Hepatocyte (in vitro differentiated cells): ENCODE measurements at regions not wholly inside any gene's neighbourhood (a gene's known extent, or its start where the extent isn't known, plus 50 kb on each side); places are given as distances from the start of the nearest gene placed in this dataset.

ENCODE experiments used
- DNase-seq: peaks from one replicate; pipeline ENCODE4 v3.0.0-alpha.2; 2016; ENCODE audit warnings: low spot score
- H2AFZ ChIP-seq: fragments of 200-600 bp; sonication (generic); 2 replicates; pipeline ENCODE4 v1.6.0; 2016; ENCODE audit warnings: antibody characterized with exemption, mild to moderate bottlenecking
- H3K27ac ChIP-seq: fragments of 200-600 bp; sonication (generic); 2 replicates; pipeline ENCODE4 v1.5.1; 2016; ENCODE audit warnings: mild to moderate bottlenecking
- H3K27me3 ChIP-seq: fragments of 200-600 bp; sonication (generic); 2 replicates; pipeline ENCODE4 v1.6.1; 2016
- H3K36me3 ChIP-seq: fragments of 200-600 bp; sonication (generic); replicated peaks from 2 replicates; pipeline ENCODE4 v1.5.1; 2016; ENCODE audit warnings: low read depth; ENCODE audit not compliant: insufficient read depth
- H3K4me1 ChIP-seq: fragments of 200-600 bp; sonication (generic); 2 replicates; pipeline ENCODE4 v1.5.1; 2016; ENCODE audit warnings: mild to moderate bottlenecking, moderate library complexity; ENCODE audit not compliant: insufficient read depth
- H3K4me2 ChIP-seq: fragments of 200-600 bp; sonication (generic); 2 replicates; pipeline ENCODE4 v1.6.0; 2016
- H3K4me3 ChIP-seq: fragments of 200-600 bp; sonication (generic); 2 replicates; pipeline ENCODE4 v1.5.1; 2016; ENCODE audit warnings: mild to moderate bottlenecking
- H3K79me2 ChIP-seq: fragments of 200-600 bp; sonication (generic); 2 replicates; pipeline ENCODE4 v1.6.0; 2017; ENCODE audit warnings: mild to moderate bottlenecking
- H3K9me2 ChIP-seq: fragments of 200-600 bp; sonication (generic); replicated peaks from 2 replicates; pipeline ENCODE4 v1.6.0; 2017; ENCODE audit warnings: mild to moderate bottlenecking; ENCODE audit not compliant: insufficient read depth
- H3K9me3 ChIP-seq: fragments of 200-600 bp; sonication (generic); 2 replicates; pipeline ENCODE4 v1.5.1; 2016; ENCODE audit warnings: low read depth, mild to moderate bottlenecking
- H4K20me1 ChIP-seq: fragments of 200-600 bp; sonication (generic); 2 replicates; pipeline ENCODE4 v1.6.0; 2016; ENCODE audit warnings: mild to moderate bottlenecking; ENCODE audit not compliant: insufficient read depth, poor library complexity, severe bottlenecking
- CTCF ChIP-seq: fragments of 200-600 bp; sonication (generic); IDR thresholded peaks from 2 replicates; pipeline ENCODE4 v1.5.1; 2016; ENCODE audit warnings: antibody characterized with exemption, mild to moderate bottlenecking; ENCODE audit not compliant: poor library complexity
- EZH2 ChIP-seq: fragments of 200-600 bp; sonication (generic); IDR thresholded peaks from 2 replicates; pipeline ENCODE4 v1.6.1; 2016; ENCODE audit warnings: antibody characterized with exemption, mild to moderate bottlenecking, borderline replicate concordance
- EZH2phosphoT487 ChIP-seq: fragments of 200-600 bp; sonication (generic); IDR thresholded peaks from one replicate; pipeline ENCODE4 v1.6.1; 2018; ENCODE audit warnings: antibody characterized with exemption, mild to moderate bottlenecking, low read depth, moderate library complexity; ENCODE audit not compliant: unreplicated experiment, severe bottlenecking
- WGBS: methylation state at CpG from one replicate; pipeline ENCODE4 v1.1.6; 2016; ENCODE audit warnings: low lambda C conversion rate; ENCODE audit errors: missing lambda C conversion rate; 5-methylcytosine and 5-hydroxymethylcytosine counted together

DNA sequence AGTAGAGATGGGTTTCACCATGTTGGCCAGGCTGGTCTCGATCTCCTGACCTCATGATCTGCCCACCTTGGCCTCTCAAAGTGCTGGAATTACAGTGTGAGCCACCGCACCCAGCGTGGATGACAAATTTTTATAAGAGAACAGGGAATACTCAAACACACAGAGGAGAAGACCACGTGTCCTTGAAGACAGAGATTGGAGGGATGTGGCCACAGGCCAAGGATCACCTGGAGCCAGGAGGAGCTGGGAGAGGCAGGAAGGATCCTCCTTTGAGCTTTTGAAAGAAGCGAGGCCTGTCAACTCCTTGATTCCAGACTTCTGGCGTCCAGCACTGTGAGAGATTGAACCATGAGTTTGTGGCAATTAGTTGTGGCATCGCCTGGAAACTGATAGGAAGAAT, 1049.5 kb downstream of the TBC1D22A start:
- H3K9me3 ChIP-seq: no peaks in the 10 kb centered on the region
- no peaks in the 10 kb centered on the region for H3K79me2 ChIP-seq
- TF ChIP-seq EZH2: no peak
- no peak for TF ChIP-seq EZH2phosphoT487
- TF ChIP-seq CTCF: no peak
- H3K36me3 ChIP-seq: no peaks in the 10 kb centered on the region
- no peaks in the 10 kb centered on the region for H3K9me2 ChIP-seq
- H4K20me1 ChIP-seq: no peaks in the 10 kb centered on the region
- no peaks in the 10 kb centered on the region for H3K27me3 ChIP-seq
- H3K27ac ChIP-seq: no peak overlapping the region
- no peaks in the 10 kb centered on the region for H3K4me1 ChIP-seq
- no peak overlapping the region for H3K4me2 ChIP-seq
- DNase-seq: no peak
- no peak overlapping the region for H3K4me3 ChIP-seq
- no peak overlapping the region for H2AFZ ChIP-seq
- WGBS: 74% methylated on average over 7 of the region's 7 CpGs

GRCh38 chr22:47810505-47811500, 1048.4 kb downstream of the TBC1D22A start:
- no peaks in the 10 kb centered on the region for H3K9me3 ChIP-seq
- DNase-seq: no peak
- TF ChIP-seq EZH2phosphoT487 (no peak), CTCF (no peak), EZH2 (no peak)

GRCh38 chr22:47808886-47809620, 1046.6 kb downstream of the TBC1D22A start:
- no peak overlapping the region for H2AFZ ChIP-seq
- H3K9me2 ChIP-seq: no peaks in the 10 kb centered on the region
- H3K9me3 ChIP-seq: no peaks in the 10 kb centered on the region
- H3K36me3 ChIP-seq: no peaks in the 10 kb centered on the region
- 94% methylated on average over 10 of the region's 10 CpGs for WGBS
- H3K4me3 ChIP-seq: no peak overlapping the region
- TF ChIP-seq EZH2 (no peak), CTCF (no peak), EZH2phosphoT487 (no peak)
- no peak overlapping the region for H3K4me2 ChIP-seq
- no peaks in the 10 kb centered on the region for H4K20me1 ChIP-seq
- H3K79me2 ChIP-seq: no peaks in the 10 kb centered on the region
- H3K27ac ChIP-seq: no peak overlapping the region
- no peaks in the 10 kb centered on the region for H3K27me3 ChIP-seq
- no peaks in the 10 kb centered on the region for H3K4me1 ChIP-seq
- no peak for DNase-seq

More at GRCh38 chr22:47810505-47811500, 1048.4 kb downstream of the TBC1D22A start:
- H3K4me2 ChIP-seq: no peak overlapping the region
- H2AFZ ChIP-seq: no peak overlapping the region
- no peaks in the 10 kb centered on the region for H3K79me2 ChIP-seq
- no peak overlapping the region for H3K4me3 ChIP-seq
- H4K20me1 ChIP-seq: no peaks in the 10 kb centered on the region
- no peaks in the 10 kb centered on the region for H3K36me3 ChIP-seq
- H3K27ac ChIP-seq: no peak overlapping the region
- no peaks in the 10 kb centered on the region for H3K9me2 ChIP-seq
- WGBS: 84% methylated on average over 23 of the region's 24 CpGs
- no peaks in the 10 kb centered on the region for H3K4me1 ChIP-seq
- H3K27me3 ChIP-seq: no peaks in the 10 kb centered on the region
